HG03432 (cell line): ENCODE measurements at regions not wholly inside any gene's neighbourhood (a gene's known extent, or its start where the extent isn't known, plus 50 kb on each side); places are given as distances from the start of the nearest gene placed in this dataset.

Experiments used
- ATAC-seq: cut with Tn5 transposase; IDR thresholded peaks from one replicate; pipeline ENCODE4 v1.9.1; 2021; ENCODE audit warnings: mild to moderate bottlenecking, moderate library complexity; ENCODE audit not compliant: unreplicated experiment

- no peak for ATAC-seq
Observed at GRCh38 chr16:77652399-77652798, 69.9 kb upstream of the NUDT7 start.

GRCh38 chr16:77657016-77657415 lies 65.3 kb upstream of the NUDT7 start:
- no peak for ATAC-seq

GRCh38 chr16:77660311-77660710 lies 62.0 kb upstream of the NUDT7 start:
- no peak for ATAC-seq

- ATAC-seq = no peak
Observed at GRCh38 chr16:77662246-77662645, 60.1 kb upstream of the NUDT7 start.

GRCh38 chr16:77663711-77664110 lies 58.6 kb upstream of the NUDT7 start:
- no peak for ATAC-seq

GRCh38 chr16:77666771-77667170 lies 55.5 kb upstream of the NUDT7 start:
- no peak for ATAC-seq

- ATAC-seq = no peak
Observed at GRCh38 chr16:77668201-77668600, 54.1 kb upstream of the NUDT7 start.

- ATAC-seq = no peak
Observed at GRCh38 chr16:77669057-77669456, 53.3 kb upstream of the NUDT7 start.
